GM12878 (cell line): ENCODE measurements at regions not wholly inside any gene's neighbourhood (a gene's known extent, or its start where the extent isn't known, plus 50 kb on each side); places are given as distances from the start of the nearest gene placed in this dataset.

Experiments used
- ATAC-seq: fragments of 200-7000 bp; cut with Tn5 transposase; 3 replicates; pipeline ENCODE4 v1.9.1; 2020; ENCODE audit warnings: mild to moderate bottlenecking, moderate library complexity
- BruUV-seq: library from RNA; stranded (reverse); fragments of 400-500 nt; replicated peaks from 2 replicates; lab custom pipeline; 2021; lab: Mats Ljungman, UMichigan
- CTCF ChIA-PET: fragments of 300-600 bp; sonication (Branson Sonifier 250); formaldehyde crosslinking; extraction: SDS; loops from one replicate; lab custom pipeline; 2021; ENCODE audit warnings: inconsistent platforms; lab: Yijun Ruan, JAX
- POLR2A ChIA-PET: fragments of 350-600 bp; formaldehyde crosslinking; extraction: SDS; loops from one replicate; lab custom pipeline; 2021; ENCODE audit warnings: inconsistent platforms; lab: Charles Lee
- RAD21 ChIA-PET: fragments of 300-600 bp; sonication (Branson Sonifier 250); formaldehyde crosslinking; loops from one replicate; lab custom pipeline; 2023; ENCODE audit warnings: antibody characterized with exemption; ENCODE audit not compliant: unreplicated experiment; lab: Charles Lee
- SMC1A ChIA-PET: fragments of 300-600 bp; sonication (Branson Sonifier 250); formaldehyde crosslinking; loops from one replicate; lab custom pipeline; 2023; ENCODE audit not compliant: unreplicated experiment, uncharacterized antibody; lab: Charles Lee
- DNase-seq: peaks from one replicate; pipeline ENCODE4 v3.0.0-alpha.2; 2011; ENCODE audit warnings: low read depth, low spot score
- FAIRE-seq: peaks from 3 replicates; lab custom pipeline; 2011; peaks lifted over from hg19 to GRCh38; lab: Jason Lieb, UNC
- H2AFZ ChIP-seq: 2 replicates; pipeline ENCODE4 v1.6.0; 2011; ENCODE audit warnings: low read depth, low read length, control low read depth; ENCODE audit not compliant: control insufficient read depth
- H3K27ac ChIP-seq: 2 replicates; pipeline ENCODE4 v1.5.1; 2011; ENCODE audit warnings: control low read depth; ENCODE audit not compliant: control insufficient read depth, insufficient read depth
- H3K27me3 ChIP-seq, 2 experiments: replicated peaks in 1 of 2; 2 replicates each; pipeline versions ENCODE4 v1.6.0 to v1.6.1; 2011; ENCODE audit warnings: low read length in 1 of 2; ENCODE audit not compliant: control insufficient read depth in 2 of 2, insufficient read depth in 2 of 2
- H3K36me3 ChIP-seq, 2 experiments: 2 replicates each; pipeline ENCODE4 v1.5.1; 2011; ENCODE audit warnings: low read length in 1 of 2; ENCODE audit not compliant: control insufficient read depth in 2 of 2, insufficient read depth in 2 of 2
- H3K4me1 ChIP-seq: 2 replicates; pipeline ENCODE4 v1.6.1; 2011; ENCODE audit warnings: mild to moderate bottlenecking, low read length, moderate library complexity, mixed read lengths; ENCODE audit not compliant: control insufficient read depth, insufficient read depth
- H3K4me2 ChIP-seq: 2 replicates; pipeline ENCODE4 v1.6.0; 2011; ENCODE audit warnings: control low read depth; ENCODE audit not compliant: control insufficient read depth, insufficient read depth
- H3K4me3 ChIP-seq: fragments of 200-600 bp; sonication (generic); 2 replicates; pipeline ENCODE4 v1.5.1; 2016
- H3K79me2 ChIP-seq: 2 replicates; pipeline ENCODE4 v1.6.0; 2011; ENCODE audit warnings: low read length; ENCODE audit not compliant: control insufficient read depth, insufficient read depth
- H3K9ac ChIP-seq: 2 replicates; pipeline ENCODE4 v1.8.0; 2011; ENCODE audit warnings: low read length, control low read depth, mixed read lengths; ENCODE audit not compliant: control insufficient read depth, insufficient read depth
- H3K9me3 ChIP-seq: replicated peaks from 3 replicates; pipeline ENCODE4 v1.5.1; 2011; ENCODE audit warnings: mild to moderate bottlenecking, low read length; ENCODE audit not compliant: control insufficient read depth, insufficient read depth
- H4K20me1 ChIP-seq: 2 replicates; pipeline ENCODE4 v1.6.0; 2011; ENCODE audit not compliant: control insufficient read depth, insufficient read depth
- ATF2 ChIP-seq: IDR thresholded peaks from 2 replicates; pipeline ENCODE4 v1.6.1; 2012; ENCODE audit warnings: low read length, inconsistent platforms
- CBFB ChIP-seq: IDR thresholded peaks from 2 replicates; pipeline ENCODE4 v1.6.1; 2016; ENCODE audit warnings: antibody characterized with exemption, low read depth
- CHD4 ChIP-seq: fragments of 200-600 bp; sonication (generic); IDR thresholded peaks from 2 replicates; pipeline ENCODE4 v1.6.1; 2016; ENCODE audit warnings: mild to moderate bottlenecking
- GABPA ChIP-seq: IDR thresholded peaks from 2 replicates; pipeline ENCODE4 v1.6.1; 2014; ENCODE audit warnings: antibody characterized with exemption, low read depth, mild to moderate bottlenecking, inconsistent platforms
- HCFC1 ChIP-seq: fragments of 150-350 bp; IDR thresholded peaks from 2 replicates; pipeline ENCODE4 v1.6.1; 2014; ENCODE audit warnings: low read length
- IKZF1 ChIP-seq: fragments of 450-650 bp; conservative IDR thresholded peaks from 2 replicates; pipeline ENCODE4 v1.6.1; 2017; ENCODE audit warnings: antibody characterized with exemption, mild to moderate bottlenecking
- IKZF2 ChIP-seq, 2 experiments: fragments of 450-650 bp; IDR thresholded peaks; 2 replicates each; pipeline ENCODE4 v1.6.1; 2017; ENCODE audit warnings: mild to moderate bottlenecking in 2 of 2, moderate library complexity in 2 of 2
- NBN ChIP-seq: fragments of 450-650 bp; IDR thresholded peaks from 2 replicates; pipeline ENCODE4 v1.6.1; 2016
- NFYA ChIP-seq: IDR thresholded peaks from 2 replicates; pipeline ENCODE4 v1.6.1; 2011; ENCODE audit warnings: low read depth, mild to moderate bottlenecking, low read length, improper control_type of control experiment, borderline replicate concordance
- POLR2AphosphoS2 ChIP-seq: IDR thresholded peaks from 2 replicates; pipeline ENCODE4 v1.6.1; 2011; ENCODE audit warnings: low read depth, mild to moderate bottlenecking, low read length, improper control_type of control experiment, moderate library complexity
- POLR2AphosphoS5 ChIP-seq: IDR thresholded peaks from 2 replicates; pipeline ENCODE4 v1.6.1; 2011; ENCODE audit warnings: mild to moderate bottlenecking, low read length, inconsistent platforms
- RELA ChIP-seq: fragments of 450-650 bp; IDR thresholded peaks from 2 replicates; pipeline ENCODE4 v1.8.0; 2014; ENCODE audit warnings: borderline replicate concordance; ENCODE audit not compliant: partially characterized antibody
- SMC3 ChIP-seq: IDR thresholded peaks from 2 replicates; pipeline ENCODE4 v1.6.1; 2011; ENCODE audit warnings: low read length, improper control_type of control experiment, borderline replicate concordance
- SUZ12 ChIP-seq: fragments of 200-600 bp; sonication (generic); IDR thresholded peaks from one replicate; pipeline ENCODE4 v1.6.1; 2018; ENCODE audit warnings: antibody characterized with exemption, mild to moderate bottlenecking; ENCODE audit not compliant: unreplicated experiment
- TARDBP ChIP-seq: IDR thresholded peaks from 2 replicates; pipeline ENCODE4 v1.6.1; 2016; ENCODE audit warnings: borderline replicate concordance
- ZZZ3 ChIP-seq: IDR thresholded peaks from 2 replicates; pipeline ENCODE4 v1.6.1; 2011; ENCODE audit warnings: low read depth; ENCODE audit not compliant: control insufficient read depth, insufficient read length
- WGBS: methylation state at CpG from one replicate; pipeline ENCODE4 v1.1.6; 2016; ENCODE audit warnings: low lambda C conversion rate; ENCODE audit not compliant: insufficient replicate concordance, insufficient coverage; ENCODE audit errors: missing lambda C conversion rate; 5-methylcytosine and 5-hydroxymethylcytosine counted together
- in situ Hi-C: fragments of 300-500 bp; cut with MboI; formaldehyde crosslinking; loops from 9 replicates; pipeline ENCODE4 v1.14.3; 2018; ENCODE audit warnings: mixed read lengths
- intact Hi-C: fragments of 100-400 bp; cut with micrococcal nuclease; formaldehyde crosslinking; loops from one replicate; pipeline ENCODE4 v1.14.2; 2022; ENCODE audit not compliant: unreplicated experiment
- TF ChIP-seq, protein P1 (sequence below): IDR thresholded peaks from 2 replicates; pipeline ENCODE4 v1.6.1; 2011; ENCODE audit warnings: mild to moderate bottlenecking, low read depth, low read length, moderate library complexity; ENCODE audit not compliant: insufficient replicate concordance

GRCh38 chr14:101350691-101351090 is 210.6 kb upstream of the DIO3 start:
- intact Hi-C loops = no loop called here
- ATAC-seq = no peak

More at GRCh38 chr14:101350691-101351090, 210.6 kb upstream of the DIO3 start:
- H3K4me3 ChIP-seq = no peak overlapping the region
- no peaks in the 10 kb centered on the region for H3K27me3 ChIP-seq
- ChIA-PET SMC1A (interaction anchor here (0.6 kb wide), 1 partner anchor 318 kb away, joined by 4 read pairs; no protein-coding TSS in a partner anchor), CTCF (no interaction called here), POLR2A (no interaction called here), RAD21 (no interaction called here)
- no peaks in the 10 kb centered on the region for H3K79me2 ChIP-seq
- TF ChIP-seq HCFC1 = no peak
- TF ChIP-seq IKZF2 (IDR thresholded peaks at IDR 0.05) = no peak
- no peak for TF ChIP-seq RELA
- TF ChIP-seq NBN = no peak
- no peak for TF ChIP-seq SUZ12
- TF ChIP-seq POLR2AphosphoS5 = no peak
- TF ChIP-seq GABPA = no peak
- TF ChIP-seq POLR2AphosphoS2 = no peak
- no peak for TF ChIP-seq IKZF1
- TF ChIP-seq SMC3 = no peak
- no peak for TF ChIP-seq CBFB
- no peak for TF ChIP-seq TARDBP
- TF ChIP-seq ATF2 = no peak
- TF ChIP-seq, protein P1, sequence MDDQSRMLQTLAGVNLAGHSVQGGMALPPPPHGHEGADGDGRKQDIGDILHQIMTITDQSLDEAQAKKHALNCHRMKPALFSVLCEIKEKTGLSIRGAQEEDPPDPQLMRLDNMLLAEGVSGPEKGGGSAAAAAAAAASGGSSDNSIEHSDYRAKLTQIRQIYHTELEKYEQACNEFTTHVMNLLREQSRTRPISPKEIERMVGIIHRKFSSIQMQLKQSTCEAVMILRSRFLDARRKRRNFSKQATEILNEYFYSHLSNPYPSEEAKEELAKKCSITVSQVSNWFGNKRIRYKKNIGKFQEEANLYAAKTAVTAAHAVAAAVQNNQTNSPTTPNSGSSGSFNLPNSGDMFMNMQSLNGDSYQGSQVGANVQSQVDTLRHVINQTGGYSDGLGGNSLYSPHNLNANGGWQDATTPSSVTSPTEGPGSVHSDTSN = no peak
- no peak for TF ChIP-seq ZZZ3
- TF ChIP-seq NFYA = no peak
- TF ChIP-seq CHD4 = no peak
- FAIRE-seq = no peak
- no peaks in the 10 kb centered on the region for H3K4me1 ChIP-seq
- no peak overlapping the region for H3K9ac ChIP-seq
- 30% methylated on average over 5 of the region's 5 CpGs for WGBS
- DNase-seq = no peak
- H3K36me3 ChIP-seq = no peaks in the 10 kb centered on the region
- H3K4me2 ChIP-seq = no peak overlapping the region
- no TSS peak for BruUV-seq
- no peaks in the 10 kb centered on the region; the same call in 2 of the 3 replicates for H3K9me3 ChIP-seq
- no peak overlapping the region for H2AFZ ChIP-seq
- H3K27ac ChIP-seq = no peak overlapping the region
- no peaks in the 10 kb centered on the region for H4K20me1 ChIP-seq
- in situ Hi-C loops = no loop called here
